Prostate gland (tissue), 2 donors: ENCODE measurements at regions not wholly inside any gene's neighbourhood (a gene's known extent, or its start where the extent isn't known, plus 50 kb on each side); places are given as distances from the start of the nearest gene placed in this dataset.

Source experiments
- POLR2A ChIP-seq: fragments of 450-650 bp; IDR thresholded peaks from one replicate; pipeline ENCODE4 v1.6.1; 2016; ENCODE audit warnings: antibody characterized with exemption, mild to moderate bottlenecking
- POLR2AphosphoS5 ChIP-seq: sonication (generic); formaldehyde crosslinking; IDR thresholded peaks from one replicate; pipeline ENCODE4 v1.6.1; 2017; ENCODE audit warnings: antibody characterized with exemption
- TF ChIP-seq, protein P1 (sequence below), 4 experiments: fragments of 200-600 bp in 2 of 4; fragments of 450-650 bp in 2 of 4; sonication (generic) in 2 of 4; IDR thresholded peaks; 1 replicate in 3 of 4; 2 replicates in 1 of 4; pipeline ENCODE4 v1.5.1; 2016 to 2019; ENCODE audit warnings: antibody characterized with exemption in 4 of 4, mild to moderate bottlenecking in 2 of 4, moderate library complexity in 2 of 4

DNA sequence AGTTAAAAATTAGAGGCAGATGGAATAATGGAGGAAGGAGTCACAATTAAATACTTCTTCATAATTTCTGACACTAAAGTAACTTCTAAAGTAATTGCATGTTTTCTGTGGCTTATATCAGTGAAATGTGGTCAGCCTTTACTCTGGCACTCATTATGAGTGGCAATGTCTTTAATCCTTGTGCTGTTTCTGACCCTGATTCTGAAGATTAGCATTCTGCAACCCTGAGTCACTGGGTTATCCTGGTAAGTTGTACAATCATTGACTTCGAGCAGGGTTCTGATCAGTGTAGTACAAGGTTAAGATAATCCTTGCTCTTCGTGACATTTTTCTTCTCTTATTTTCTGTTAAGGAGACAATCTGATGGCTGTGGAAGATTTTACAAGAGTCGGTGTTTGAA lies 379.4 kb upstream of the RORB start:
- TF ChIP-seq POLR2A: no peak
- TF ChIP-seq POLR2AphosphoS5: no peak
- TF ChIP-seq, protein P1, sequence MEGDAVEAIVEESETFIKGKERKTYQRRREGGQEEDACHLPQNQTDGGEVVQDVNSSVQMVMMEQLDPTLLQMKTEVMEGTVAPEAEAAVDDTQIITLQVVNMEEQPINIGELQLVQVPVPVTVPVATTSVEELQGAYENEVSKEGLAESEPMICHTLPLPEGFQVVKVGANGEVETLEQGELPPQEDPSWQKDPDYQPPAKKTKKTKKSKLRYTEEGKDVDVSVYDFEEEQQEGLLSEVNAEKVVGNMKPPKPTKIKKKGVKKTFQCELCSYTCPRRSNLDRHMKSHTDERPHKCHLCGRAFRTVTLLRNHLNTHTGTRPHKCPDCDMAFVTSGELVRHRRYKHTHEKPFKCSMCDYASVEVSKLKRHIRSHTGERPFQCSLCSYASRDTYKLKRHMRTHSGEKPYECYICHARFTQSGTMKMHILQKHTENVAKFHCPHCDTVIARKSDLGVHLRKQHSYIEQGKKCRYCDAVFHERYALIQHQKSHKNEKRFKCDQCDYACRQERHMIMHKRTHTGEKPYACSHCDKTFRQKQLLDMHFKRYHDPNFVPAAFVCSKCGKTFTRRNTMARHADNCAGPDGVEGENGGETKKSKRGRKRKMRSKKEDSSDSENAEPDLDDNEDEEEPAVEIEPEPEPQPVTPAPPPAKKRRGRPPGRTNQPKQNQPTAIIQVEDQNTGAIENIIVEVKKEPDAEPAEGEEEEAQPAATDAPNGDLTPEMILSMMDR (IDR thresholded peaks at IDR 0.05): no peak
